ENCODE measurements at regions not wholly inside any gene's neighbourhood (a gene's known extent, or its start where the extent isn't known, plus 50 kb on each side); places are given as distances from the start of the nearest gene placed in this dataset.
A peak's percentile ranks its signal among the peaks of the same experiment; 100 is the strongest.

DNA sequence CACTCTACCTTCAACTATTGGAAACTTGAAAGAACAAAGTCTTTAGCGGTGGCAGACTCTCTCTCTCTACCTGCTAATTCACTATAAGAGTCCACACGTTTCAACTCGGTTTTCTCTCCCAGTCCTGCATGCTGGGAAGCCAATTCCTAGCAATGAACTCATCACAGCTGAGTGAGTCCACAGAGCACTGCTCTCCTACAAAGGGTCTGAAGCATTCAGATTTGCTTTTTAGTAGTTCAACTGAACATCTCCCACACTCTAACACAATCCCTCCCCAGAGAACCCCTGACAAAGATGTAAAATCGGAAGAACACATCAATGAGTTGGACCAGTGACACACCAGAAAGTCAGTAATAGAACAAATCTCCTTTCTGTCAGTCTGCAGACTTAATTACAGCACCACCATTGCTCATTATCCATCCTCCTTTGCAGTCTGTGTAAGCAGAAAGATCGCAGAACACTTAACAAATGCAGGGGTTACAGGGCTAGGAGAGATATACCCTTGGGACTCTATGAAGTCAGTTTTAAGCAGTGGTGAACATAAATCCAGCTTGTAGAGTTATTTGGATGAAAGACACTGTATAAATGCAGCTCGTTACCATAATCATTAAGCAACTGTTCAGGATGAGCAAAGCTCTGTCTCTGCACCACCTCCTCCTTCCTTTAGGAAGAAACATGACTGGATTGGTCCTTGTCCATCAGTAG lies 353.4 kb upstream of the GRIA1 start:
- no peak for TF ChIP-seq CTCF (IDR thresholded peaks at IDR 0.05)
- H3K36me3 Mint-ChIP-seq (ENCODE audit: low read depth), result no peaks in the 10 kb centered on the region
- DNase-seq, result no peak
- H3K9me3 Mint-ChIP-seq, result no peaks in the 10 kb centered on the region
- no peak overlapping the region for H3K27ac Mint-ChIP-seq
- peaks cover 2% of the 10 kb centered on the region for H3K27me3 Mint-ChIP-seq (ENCODE audit: low read depth, poor library complexity)
- no peak overlapping the region for H3K4me3 Mint-ChIP-seq
- H3K4me1 Mint-ChIP-seq, result no peaks in the 10 kb centered on the region

GRCh38 chr5:153147891-153148623 lies 342.4 kb upstream of the GRIA1 start:
- peaks cover 46% of the 10 kb centered on the region for H3K9me3 Mint-ChIP-seq
- no peaks in the 10 kb centered on the region for H3K36me3 Mint-ChIP-seq (ENCODE audit: low read depth)
- no peak overlapping the region for H3K4me3 Mint-ChIP-seq
- H3K4me1 Mint-ChIP-seq, result no peaks in the 10 kb centered on the region
- TF ChIP-seq CTCF (IDR thresholded peaks at IDR 0.05), result peak; percentile 61
- H3K27me3 Mint-ChIP-seq (ENCODE audit: low read depth, poor library complexity), result peaks cover 12% of the 10 kb centered on the region
- peak; percentile 29 for DNase-seq
- no peak overlapping the region for H3K27ac Mint-ChIP-seq

DNA sequence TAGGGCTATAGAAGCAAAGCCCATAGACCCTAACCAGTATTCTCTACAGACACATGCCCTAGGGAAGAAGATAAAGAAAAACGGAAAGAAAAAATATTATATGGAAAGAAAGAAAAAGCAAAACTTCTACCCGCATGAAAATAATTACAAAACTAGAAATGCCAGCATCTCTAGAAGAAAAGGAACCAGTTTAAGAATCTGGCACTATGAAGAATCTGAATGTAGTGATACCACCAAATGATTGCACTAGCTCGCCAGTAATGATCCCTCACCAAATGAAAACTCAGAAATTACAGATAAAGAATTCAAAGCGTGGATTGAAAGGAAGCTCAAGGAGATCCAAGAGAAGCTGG lies 341.9 kb upstream of the GRIA1 start:
- no peaks in the 10 kb centered on the region for H3K36me3 Mint-ChIP-seq (ENCODE audit: low read depth)

GRCh38 chr5:153151558-153151957 lies 338.9 kb upstream of the GRIA1 start:
- H3K4me1 Mint-ChIP-seq, result no peaks in the 10 kb centered on the region
- TF ChIP-seq CTCF (IDR thresholded peaks at IDR 0.05), result no peak
- H3K9me3 Mint-ChIP-seq, result peaks cover 22% of the 10 kb centered on the region
- DNase-seq, result no peak
- no peak overlapping the region for H3K27ac Mint-ChIP-seq
- peaks cover 10% of the 10 kb centered on the region for H3K27me3 Mint-ChIP-seq (ENCODE audit: low read depth, poor library complexity)
- H3K36me3 Mint-ChIP-seq (ENCODE audit: low read depth), result no peaks in the 10 kb centered on the region
- H3K4me3 Mint-ChIP-seq, result no peak overlapping the region

More for the DNA sequence above, 341.9 kb upstream of the GRIA1 start:
- DNase-seq, result no peak
- Mint-ChIP-seq H3K9me3 (peaks cover 44% of the 10 kb centered on the region), H3K4me3 (no peak overlapping the region), H3K27ac (no peak overlapping the region), H3K27me3 (ENCODE audit: low read depth, poor library complexity) (peaks cover 10% of the 10 kb centered on the region), H3K4me1 (no peaks in the 10 kb centered on the region)
- no peak for TF ChIP-seq CTCF (IDR thresholded peaks at IDR 0.05)

- no peak for DNase-seq
- peaks cover 22% of the 10 kb centered on the region for H3K9me3 Mint-ChIP-seq
- H3K4me1 Mint-ChIP-seq, result no peaks in the 10 kb centered on the region
- no peak for TF ChIP-seq CTCF (IDR thresholded peaks at IDR 0.05)
- no peaks in the 10 kb centered on the region for H3K36me3 Mint-ChIP-seq (ENCODE audit: low read depth)
- H3K27me3 Mint-ChIP-seq (ENCODE audit: low read depth, poor library complexity), result peaks cover under 1% of the 10 kb centered on the region
- no peak overlapping the region for H3K4me3 Mint-ChIP-seq
- H3K27ac Mint-ChIP-seq, result no peak overlapping the region
These were observed 337.4 kb upstream of the GRIA1 start for GRCh38 chr5:153153086-153153485.

DNA sequence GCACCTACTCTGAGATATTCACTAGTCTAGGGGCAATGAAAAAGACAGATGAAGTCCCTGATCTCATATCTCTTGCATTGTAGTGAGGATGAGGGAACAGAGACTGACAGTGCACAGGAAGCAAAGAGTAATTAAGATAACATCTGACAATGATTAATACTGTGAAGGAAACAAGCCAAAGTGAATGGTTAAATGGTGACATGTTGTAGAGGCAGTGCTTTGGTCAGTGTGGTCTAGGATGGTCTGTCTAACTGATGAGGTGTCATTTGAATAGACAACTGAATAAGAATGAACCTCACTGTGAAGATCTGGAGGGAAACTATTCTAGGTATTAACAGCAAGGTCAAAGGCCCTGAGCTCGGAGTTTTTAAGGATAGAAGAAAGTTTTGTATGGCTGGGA lies 333.3 kb upstream of the GRIA1 start:
- no peak overlapping the region for H3K4me3 Mint-ChIP-seq
- H3K27ac Mint-ChIP-seq, result no peak overlapping the region
- peaks cover 9% of the 10 kb centered on the region for H3K9me3 Mint-ChIP-seq
- DNase-seq, result no peak
- no peak for TF ChIP-seq CTCF (IDR thresholded peaks at IDR 0.05)
- H3K27me3 Mint-ChIP-seq (ENCODE audit: low read depth, poor library complexity), result no peaks in the 10 kb centered on the region
- no peaks in the 10 kb centered on the region for H3K4me1 Mint-ChIP-seq
- H3K36me3 Mint-ChIP-seq (ENCODE audit: low read depth), result no peaks in the 10 kb centered on the region

All from nephron progenitor cell (in vitro differentiated cells).